ENCODE measurements at regions not wholly inside any gene's neighbourhood (a gene's known extent, or its start where the extent isn't known, plus 50 kb on each side); places are given as distances from the start of the nearest gene placed in this dataset.
"Not testable (repeated sequence)": the region's sequence is repeated elsewhere in the genome, so short reads cannot be mapped to it uniquely, and the experiment has no call there.

GRCh38 chr14:59018978-59019377, 169.5 kb upstream of the DAAM1 start:
- no peak for DNase-seq

- peak; percentile 13 for DNase-seq
Measured at GRCh38 chr14:59020382-59020781, 168.1 kb upstream of the DAAM1 start.

GRCh38 chr14:59022144-59022543, 166.3 kb upstream of the DAAM1 start:
- DNase-seq, result no peak

GRCh38 chr14:59026081-59026480, 162.4 kb upstream of the DAAM1 start:
- peak; percentile 16 for DNase-seq

- DNase-seq, result peak; percentile 32
Measured at GRCh38 chr14:59026640-59027039, 161.8 kb upstream of the DAAM1 start.

- peak; percentile 96 for DNase-seq
Measured at GRCh38 chr14:59028476-59029202, 159.8 kb upstream of the DAAM1 start.

GRCh38 chr14:59032826-59033225, 155.6 kb upstream of the DAAM1 start:
- peak; percentile 16 for DNase-seq

GRCh38 chr14:59036134-59036533, 152.3 kb upstream of the DAAM1 start:
- DNase-seq, result no peak

GRCh38 chr14:59037086-59037485, 151.4 kb upstream of the DAAM1 start:
- no peak for DNase-seq

- DNase-seq, result no peak
Measured at GRCh38 chr14:59037620-59038019, 150.8 kb upstream of the DAAM1 start.

GRCh38 chr14:59038746-59039145, 149.7 kb upstream of the DAAM1 start:
- no peak for DNase-seq

GRCh38 chr14:59041308-59041707, 147.2 kb upstream of the DAAM1 start:
- DNase-seq, result no peak

- DNase-seq, result no peak
Measured at GRCh38 chr14:59044707-59045106, 143.8 kb upstream of the DAAM1 start.

- no peak for DNase-seq
Measured at GRCh38 chr14:59046746-59047145, 141.7 kb upstream of the DAAM1 start.

- DNase-seq, result peak; percentile 6
Measured at GRCh38 chr14:59055006-59055405, 133.5 kb upstream of the DAAM1 start.

- peak; percentile 61 for DNase-seq
Measured at GRCh38 chr14:59055439-59056045, 132.9 kb upstream of the DAAM1 start.

- no peak for DNase-seq
Measured at GRCh38 chr14:59057551-59057950, 130.9 kb upstream of the DAAM1 start.

GRCh38 chr14:59058776-59059175, 129.7 kb upstream of the DAAM1 start:
- DNase-seq, result not testable (repeated sequence)

- DNase-seq, result no peak
Measured at GRCh38 chr14:59060841-59061240, 127.6 kb upstream of the DAAM1 start.

- DNase-seq, result no peak
Measured at GRCh38 chr14:59061292-59061691, 127.2 kb upstream of the DAAM1 start.

- DNase-seq, result no peak
Measured at GRCh38 chr14:59063259-59063658, 125.2 kb upstream of the DAAM1 start.

- no peak for DNase-seq
Measured at GRCh38 chr14:59067127-59067894, 121.2 kb upstream of the DAAM1 start.

- no peak for DNase-seq
Measured at GRCh38 chr14:59069163-59069854, 119.2 kb upstream of the DAAM1 start.
